Right hindlimb (tissue), 1 donor: ENCODE measurements at regions not wholly inside any gene's neighbourhood (a gene's known extent, or its start where the extent isn't known, plus 50 kb on each side); places are given as distances from the start of the nearest gene placed in this dataset.

Experiments used
- DNase-seq: peaks from one replicate; pipeline ENCODE4 v3.0.0-alpha.2; 2018

DNA sequence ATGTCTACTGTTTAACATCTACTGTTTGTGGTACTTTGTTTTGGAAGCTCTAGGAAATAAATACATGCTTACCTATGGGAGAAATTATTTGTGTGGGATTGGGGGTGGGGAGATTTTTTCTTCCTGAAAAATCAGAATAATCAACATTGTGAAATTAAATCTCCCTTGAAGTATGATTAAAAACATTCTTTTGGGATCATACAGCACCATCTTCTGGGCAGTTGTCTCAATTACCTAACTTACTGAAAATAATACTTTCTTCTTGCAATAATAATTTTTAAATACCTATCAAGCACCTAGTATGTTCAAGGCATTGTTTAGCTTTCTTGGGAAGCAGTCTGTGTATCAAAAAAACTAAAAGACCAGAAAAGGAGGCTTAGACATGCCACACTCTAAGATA, 576.5 kb upstream of the ARGLU1 start:
- DNase-seq, result no peak

DNA sequence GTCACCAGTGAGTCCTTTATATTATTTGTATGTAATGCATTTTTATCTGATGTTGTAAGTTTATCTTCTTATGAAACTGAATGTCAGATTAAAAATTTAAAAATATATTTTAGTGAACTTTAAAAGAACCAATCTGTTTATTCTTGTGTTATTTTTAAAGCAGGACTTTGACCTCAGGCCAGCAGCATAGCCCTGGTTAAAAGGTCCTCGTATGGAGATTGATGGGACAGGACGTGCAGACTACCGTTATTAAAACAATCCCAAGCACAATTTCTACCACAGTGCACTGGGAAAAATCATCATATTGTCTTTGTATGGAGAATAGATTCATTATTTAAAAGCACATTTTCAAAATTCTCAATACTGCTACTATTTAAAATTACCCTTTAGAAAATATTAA, 573.8 kb upstream of the ARGLU1 start:
- no peak for DNase-seq

- DNase-seq, result no peak
These were observed 571.1 kb upstream of the ARGLU1 start for GRCh38 chr13:107139006-107139405.

DNA sequence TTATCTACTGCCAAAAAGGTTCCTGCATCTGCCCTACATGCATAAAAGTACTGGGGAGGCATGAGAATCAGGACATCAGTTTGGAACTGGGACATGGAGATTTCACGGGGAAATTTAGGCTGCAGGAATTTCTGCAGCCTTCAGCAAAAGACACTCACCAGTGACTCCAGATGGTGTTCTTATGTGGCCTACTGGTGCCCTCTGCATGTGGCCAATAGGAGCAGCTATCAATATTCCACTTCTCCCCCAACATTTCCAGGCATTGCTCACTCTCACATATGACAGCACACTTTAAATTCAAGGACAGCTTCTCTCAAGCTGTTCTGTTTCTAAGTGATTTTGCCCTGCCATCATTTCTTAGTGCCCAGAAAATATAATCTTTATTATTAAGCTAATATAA, 570.5 kb upstream of the ARGLU1 start:
- peak; percentile 18 for DNase-seq

DNA sequence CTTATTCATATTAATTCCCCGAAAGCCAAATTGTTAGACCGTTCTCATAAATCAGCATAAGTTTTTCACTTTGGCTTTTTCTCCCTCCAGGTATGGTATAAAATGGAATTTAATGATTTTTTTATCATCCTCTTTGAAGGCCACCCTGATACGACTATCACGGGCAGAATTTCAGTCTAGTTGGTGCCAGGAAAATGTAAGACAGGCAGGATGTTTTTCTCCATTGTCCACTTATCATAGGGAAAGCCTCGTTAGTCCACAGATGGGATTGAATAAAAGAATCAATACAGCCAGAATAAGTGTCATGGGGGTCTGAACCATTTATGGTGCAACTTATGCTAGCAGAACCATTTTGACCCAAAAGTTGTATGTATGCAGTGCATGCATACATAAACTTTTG, 566.0 kb upstream of the ARGLU1 start:
- no peak for DNase-seq

DNA sequence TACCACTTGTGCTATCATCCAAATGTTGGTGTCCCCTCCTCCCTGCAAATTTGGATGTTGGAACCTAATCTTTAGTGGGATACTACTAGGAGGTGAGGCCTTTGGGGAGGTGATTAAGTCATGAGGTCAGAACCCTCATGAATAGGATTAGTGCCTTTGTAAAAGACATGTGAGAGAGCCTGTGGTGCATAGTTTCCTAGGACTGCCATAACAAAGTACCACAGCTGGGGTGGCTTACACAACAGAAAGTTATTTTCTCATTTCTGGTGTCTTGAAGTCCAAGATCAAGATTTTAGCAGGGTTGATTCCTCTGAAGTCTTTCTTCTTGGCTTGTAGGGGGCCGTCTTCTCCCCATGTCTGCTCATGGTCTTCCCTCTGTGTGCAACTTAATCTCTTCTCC, 562.6 kb upstream of the ARGLU1 start:
- no peak for DNase-seq

DNA sequence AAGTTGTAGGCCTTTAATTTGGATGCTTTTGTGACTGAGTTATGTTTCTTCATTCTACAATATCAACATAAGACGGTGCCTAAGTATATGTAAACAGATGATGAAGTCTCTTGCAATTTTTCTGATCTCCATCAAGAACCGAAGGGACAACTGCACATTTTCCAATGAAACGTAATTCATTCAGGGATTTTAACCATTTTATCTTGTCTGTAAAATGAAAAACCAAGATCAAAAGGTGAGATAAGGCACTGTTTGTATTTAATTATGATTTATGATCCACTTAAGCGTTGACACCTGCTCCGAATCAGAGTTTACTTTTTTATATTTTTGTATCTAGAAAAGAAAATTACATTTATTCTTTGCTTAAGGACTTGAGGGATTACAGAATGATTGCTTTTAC, 556.8 kb upstream of the ARGLU1 start:
- no peak for DNase-seq

DNA sequence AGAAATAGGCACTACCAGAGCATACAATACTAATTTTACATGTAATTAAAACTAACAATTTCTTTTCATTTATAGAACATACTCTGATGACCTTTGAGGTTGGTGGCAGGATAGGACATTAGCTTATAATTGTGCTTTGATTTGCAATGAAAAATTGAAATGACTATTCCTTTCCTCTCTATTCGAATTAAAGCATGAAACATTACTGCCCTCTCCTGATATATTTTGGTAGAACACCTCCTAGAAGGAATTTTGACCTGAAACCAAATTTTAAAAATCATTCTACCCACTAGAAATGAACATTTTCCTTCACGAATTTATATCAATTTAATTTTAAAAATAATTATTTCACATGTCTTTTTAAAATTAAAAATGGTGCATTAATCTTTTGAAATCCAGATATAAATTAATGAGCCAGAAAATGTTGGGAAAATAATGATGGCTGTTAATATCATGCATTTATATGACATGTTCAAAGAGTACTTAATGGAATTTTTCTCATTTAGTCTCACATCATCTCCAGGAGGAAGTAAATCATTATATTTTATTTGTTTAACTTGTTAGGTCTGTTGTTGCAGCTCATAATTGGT, 556.3 kb upstream of the ARGLU1 start:
- no peak for DNase-seq

- no peak for DNase-seq
These were observed 553.9 kb upstream of the ARGLU1 start for GRCh38 chr13:107121793-107122192.

- no peak for DNase-seq
These were observed 552.3 kb upstream of the ARGLU1 start for GRCh38 chr13:107119989-107120881.

DNA sequence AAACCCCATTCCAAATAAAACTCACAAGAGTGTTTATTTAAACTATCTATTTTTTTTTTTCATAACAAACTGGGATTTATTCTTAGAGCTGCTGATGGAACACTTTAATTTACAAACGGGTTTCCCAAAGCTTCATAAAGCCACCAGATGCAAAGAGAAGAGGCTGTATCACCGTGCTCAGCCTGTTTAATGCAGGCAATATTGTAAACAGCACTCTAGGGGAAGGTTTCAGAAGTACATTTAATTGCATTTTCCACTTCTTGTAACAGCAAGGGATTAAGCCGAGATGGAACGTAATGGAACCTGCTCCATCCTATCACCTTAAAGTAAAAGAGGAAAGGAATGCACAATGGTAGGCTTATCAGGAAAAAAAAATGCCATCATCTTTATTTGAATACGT, 550.6 kb upstream of the ARGLU1 start:
- DNase-seq, result no peak

- DNase-seq, result no peak
These were observed 549.5 kb upstream of the ARGLU1 start for GRCh38 chr13:107117327-107118012.

GRCh38 chr13:107113387-107113786, 545.5 kb upstream of the ARGLU1 start:
- DNase-seq, result no peak

DNA sequence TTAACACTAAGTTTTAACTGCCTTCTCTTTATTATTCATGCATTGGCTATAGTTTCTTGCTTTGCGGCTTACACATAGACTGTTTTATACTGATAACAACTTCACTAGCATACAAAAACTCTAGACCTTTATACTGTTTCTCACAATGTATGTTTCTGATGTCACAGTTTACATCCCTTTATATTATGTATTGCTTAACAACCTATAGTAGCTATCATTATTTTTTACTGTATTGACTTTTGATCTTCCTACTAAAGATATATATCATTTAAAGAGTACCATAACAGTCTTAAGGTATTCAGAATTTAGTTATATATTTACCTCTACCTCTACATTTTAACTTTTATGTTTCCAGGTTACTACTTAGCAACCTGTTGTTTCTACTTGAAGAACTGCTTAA, 543.3 kb upstream of the ARGLU1 start:
- DNase-seq, result no peak

GRCh38 chr13:107104631-107105030, 536.7 kb upstream of the ARGLU1 start:
- no peak for DNase-seq

- DNase-seq, result no peak
These were observed 534.7 kb upstream of the ARGLU1 start for GRCh38 chr13:107102676-107103075.

DNA sequence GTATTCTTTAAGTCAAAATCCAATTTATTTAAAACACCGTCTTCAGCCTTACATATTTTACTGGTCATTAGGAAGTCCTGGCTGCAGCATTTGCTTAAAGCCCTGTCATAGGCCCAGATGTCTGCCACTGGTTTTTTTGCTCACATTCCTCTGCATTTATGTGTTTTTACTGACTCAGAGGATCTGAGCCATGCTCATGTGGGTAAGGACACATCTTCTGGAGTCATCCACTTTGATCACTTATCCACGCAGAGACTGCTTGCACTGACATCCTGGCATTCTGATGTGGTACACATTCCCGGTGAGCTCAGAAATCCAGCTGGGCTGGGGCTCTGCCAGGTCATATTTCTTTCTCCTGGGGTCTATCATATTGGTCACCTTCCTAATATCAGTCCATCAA, 531.7 kb upstream of the ARGLU1 start:
- DNase-seq, result no peak

GRCh38 chr13:107097916-107098315, 530.0 kb upstream of the ARGLU1 start:
- DNase-seq, result no peak

DNA sequence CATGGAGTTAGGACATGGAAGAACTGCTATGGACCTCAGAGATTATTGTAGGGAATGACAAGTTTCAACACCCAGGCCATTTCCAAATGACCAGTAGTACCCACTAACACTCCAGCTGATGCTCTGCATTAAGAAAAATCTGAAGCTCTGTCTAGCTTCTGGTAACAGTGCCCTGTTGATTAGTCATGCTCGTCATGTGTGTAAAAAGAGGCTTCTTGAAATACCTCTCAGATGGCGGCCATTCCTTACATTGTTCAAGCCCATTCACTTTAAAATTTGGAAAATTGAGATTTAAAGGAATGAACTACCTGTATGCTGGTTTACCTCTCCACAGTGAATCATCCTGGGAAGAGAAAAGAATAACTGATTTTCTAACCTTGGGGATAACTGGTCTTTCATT, 527.9 kb upstream of the ARGLU1 start:
- no peak for DNase-seq

DNA sequence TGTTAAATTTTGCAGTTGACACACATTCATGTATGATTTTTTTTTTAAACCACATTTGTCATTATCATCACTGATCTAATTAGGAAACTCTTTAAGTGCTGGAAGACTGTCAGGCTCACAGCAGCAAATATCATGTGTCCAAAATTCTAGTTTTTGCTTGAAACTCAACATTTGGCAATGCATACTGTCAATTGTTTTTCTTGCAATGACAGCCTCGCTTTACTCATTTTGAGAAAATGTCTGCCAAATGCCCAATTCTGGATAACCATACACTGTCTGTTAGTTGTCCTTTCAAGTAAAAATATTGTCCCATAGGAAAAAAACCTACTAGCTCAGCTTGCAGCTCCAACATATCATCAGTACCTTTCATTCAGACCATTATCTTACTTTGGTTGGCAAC, 523.9 kb upstream of the ARGLU1 start:
- DNase-seq, result no peak

DNA sequence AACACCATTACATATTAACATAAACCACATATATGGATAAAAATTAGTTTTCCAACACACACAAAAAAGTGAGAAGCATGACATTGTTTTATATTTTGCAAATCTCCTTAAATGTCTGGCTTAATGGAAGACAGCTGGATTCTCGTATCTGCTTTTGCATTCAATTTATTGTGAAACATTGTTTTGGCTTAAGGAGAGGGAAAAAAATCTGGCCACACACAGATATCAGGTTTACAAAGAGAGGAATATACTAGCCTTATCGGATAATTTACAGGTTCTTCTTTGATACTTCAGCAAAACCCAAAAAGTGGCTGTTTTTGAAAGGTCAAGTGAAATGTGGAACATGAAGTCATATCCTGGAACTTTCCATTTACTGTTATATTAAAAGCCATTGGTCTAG, 523.5 kb upstream of the ARGLU1 start:
- DNase-seq, result no peak

- DNase-seq, result no peak
These were observed 520.1 kb upstream of the ARGLU1 start for GRCh38 chr13:107088061-107088460.

GRCh38 chr13:107079423-107080049, 511.6 kb upstream of the ARGLU1 start:
- DNase-seq, result peak; percentile 42
